ENCODE measurements at regions not wholly inside any gene's neighbourhood (a gene's known extent, or its start where the extent isn't known, plus 50 kb on each side); places are given as distances from the start of the nearest gene placed in this dataset.

DNA sequence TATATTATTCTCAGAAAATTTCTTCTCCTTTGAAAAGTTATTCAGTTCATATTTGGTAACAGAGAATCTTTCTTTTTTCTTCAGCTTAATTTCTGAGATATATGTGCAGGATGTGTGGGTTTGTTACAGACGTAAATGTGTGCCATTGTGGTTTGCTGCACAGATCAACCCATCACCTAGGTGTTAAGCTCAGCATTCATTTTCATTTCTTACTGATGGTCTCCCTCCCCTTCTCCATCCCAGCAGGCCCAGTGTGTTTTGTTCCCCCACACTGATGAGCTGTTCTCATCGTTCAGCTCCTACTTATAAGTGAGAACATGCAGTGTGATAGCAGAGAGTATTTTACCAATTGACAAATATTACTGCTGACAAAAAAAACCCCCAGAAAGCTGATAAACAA is 330.0 kb upstream of the CHD1 start:
- Histone ChIP-seq H3K27me3 (ENCODE audit: insufficient read depth) (no peaks in the 10 kb centered on the region), H3K36me3 (replicated peaks in 1 of 2; ENCODE audit: control insufficient read depth in 1 of 2, insufficient read depth in 2 of 2, low read length in 1 of 2) (no peaks in the 10 kb centered on the region), H4K20me1 (ENCODE audit: insufficient read depth) (no peaks in the 10 kb centered on the region), H2AFZ (ENCODE audit: low read depth) (no peak overlapping the region), H3K27ac (ENCODE audit: low read depth in 2 of 2, low read length in 1 of 2) (no peak overlapping the region), H3F3A (replicated peaks; ENCODE audit: insufficient read depth) (no peaks in the 10 kb centered on the region), H3K4me1 (ENCODE audit: control insufficient read depth in 1 of 2, insufficient read depth in 2 of 2, low read depth in 1 of 2, low read length in 1 of 2) (no peaks in the 10 kb centered on the region), H3K4me2 (no peak overlapping the region), H3K9me2 (peaks cover 2% of the 10 kb centered on the region; the same call in 1 of the 2 replicates), H3K79me2 (ENCODE audit: insufficient read depth) (no peaks in the 10 kb centered on the region), H3K9me3 (no peaks in the 10 kb centered on the region), H3K9ac (no peak overlapping the region), H3K4me3 (ENCODE audit: low read depth in 2 of 2, low read length in 1 of 2) (no peak overlapping the region)
- ChIA-PET CTCF (no interaction called here), POLR2A (no interaction called here)
- 2% methylated on average over 2 of the region's 2 CpGs for WGBS (ENCODE audit: low lambda C conversion rate)
- DNase-seq, result no peak
- TF ChIP-seq RFX5 (IDR thresholded peaks at IDR 0.05; ENCODE audit: low read length) (no peak), MXI1 (IDR thresholded peaks at IDR 0.05; ENCODE audit: low read depth, low read length) (no peak), RCOR1 (IDR thresholded peaks at IDR 0.05; ENCODE audit: low read length) (no peak), ZBTB33 (IDR thresholded peaks at IDR 0.05; ENCODE audit: borderline replicate concordance, low read depth) (no peak), FOSL2 (IDR thresholded peaks at IDR 0.05; ENCODE audit: borderline replicate concordance, low read depth) (no peak), GABPA (IDR thresholded peaks at IDR 0.05; ENCODE audit: low read depth) (no peak), NRF1 (IDR thresholded peaks at IDR 0.05; ENCODE audit: low read depth, low read length) (no peak), GATA2 (CRISPR knock-in tag; IDR thresholded peaks at IDR 0.05) (no peak), CHD2 (IDR thresholded peaks at IDR 0.05; ENCODE audit: low read length, partially characterized antibody) (no peak), PBX3 (IDR thresholded peaks at IDR 0.05) (no peak)
- TF ChIP-seq, protein P1, sequence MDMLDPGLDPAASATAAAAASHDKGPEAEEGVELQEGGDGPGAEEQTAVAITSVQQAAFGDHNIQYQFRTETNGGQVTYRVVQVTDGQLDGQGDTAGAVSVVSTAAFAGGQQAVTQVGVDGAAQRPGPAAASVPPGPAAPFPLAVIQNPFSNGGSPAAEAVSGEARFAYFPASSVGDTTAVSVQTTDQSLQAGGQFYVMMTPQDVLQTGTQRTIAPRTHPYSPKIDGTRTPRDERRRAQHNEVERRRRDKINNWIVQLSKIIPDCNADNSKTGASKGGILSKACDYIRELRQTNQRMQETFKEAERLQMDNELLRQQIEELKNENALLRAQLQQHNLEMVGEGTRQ (IDR thresholded peaks at IDR 0.05; ENCODE audit: borderline replicate concordance, low read depth, low read length), result no peak
- TF ChIP-seq, protein P2, sequence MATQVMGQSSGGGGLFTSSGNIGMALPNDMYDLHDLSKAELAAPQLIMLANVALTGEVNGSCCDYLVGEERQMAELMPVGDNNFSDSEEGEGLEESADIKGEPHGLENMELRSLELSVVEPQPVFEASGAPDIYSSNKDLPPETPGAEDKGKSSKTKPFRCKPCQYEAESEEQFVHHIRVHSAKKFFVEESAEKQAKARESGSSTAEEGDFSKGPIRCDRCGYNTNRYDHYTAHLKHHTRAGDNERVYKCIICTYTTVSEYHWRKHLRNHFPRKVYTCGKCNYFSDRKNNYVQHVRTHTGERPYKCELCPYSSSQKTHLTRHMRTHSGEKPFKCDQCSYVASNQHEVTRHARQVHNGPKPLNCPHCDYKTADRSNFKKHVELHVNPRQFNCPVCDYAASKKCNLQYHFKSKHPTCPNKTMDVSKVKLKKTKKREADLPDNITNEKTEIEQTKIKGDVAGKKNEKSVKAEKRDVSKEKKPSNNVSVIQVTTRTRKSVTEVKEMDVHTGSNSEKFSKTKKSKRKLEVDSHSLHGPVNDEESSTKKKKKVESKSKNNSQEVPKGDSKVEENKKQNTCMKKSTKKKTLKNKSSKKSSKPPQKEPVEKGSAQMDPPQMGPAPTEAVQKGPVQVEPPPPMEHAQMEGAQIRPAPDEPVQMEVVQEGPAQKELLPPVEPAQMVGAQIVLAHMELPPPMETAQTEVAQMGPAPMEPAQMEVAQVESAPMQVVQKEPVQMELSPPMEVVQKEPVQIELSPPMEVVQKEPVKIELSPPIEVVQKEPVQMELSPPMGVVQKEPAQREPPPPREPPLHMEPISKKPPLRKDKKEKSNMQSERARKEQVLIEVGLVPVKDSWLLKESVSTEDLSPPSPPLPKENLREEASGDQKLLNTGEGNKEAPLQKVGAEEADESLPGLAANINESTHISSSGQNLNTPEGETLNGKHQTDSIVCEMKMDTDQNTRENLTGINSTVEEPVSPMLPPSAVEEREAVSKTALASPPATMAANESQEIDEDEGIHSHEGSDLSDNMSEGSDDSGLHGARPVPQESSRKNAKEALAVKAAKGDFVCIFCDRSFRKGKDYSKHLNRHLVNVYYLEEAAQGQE (IDR thresholded peaks at IDR 0.05; ENCODE audit: low read depth, low read length), result no peak

Measured in SK-N-SH (cell line).